Activated naive CD4-positive, alpha-beta T cell treated with Interleukin-2 at 50 U/mL for 16 hours (primary cell): ENCODE measurements at regions not wholly inside any gene's neighbourhood (a gene's known extent, or its start where the extent isn't known, plus 50 kb on each side); places are given as distances from the start of the nearest gene placed in this dataset.

Source experiments
- DNase-seq: peaks from one replicate; pipeline ENCODE4 v3.0.0-alpha.2; 2020

- DNase-seq, result no peak
Measured at GRCh38 chrX:120692319-120692718, 62.5 kb upstream of the C1GALT1C1 start.

GRCh38 chrX:120690941-120691340 is 61.1 kb upstream of the C1GALT1C1 start:
- DNase-seq, result no peak

GRCh38 chrX:120690344-120690743 is 60.5 kb upstream of the C1GALT1C1 start:
- DNase-seq, result no peak

- DNase-seq, result no peak
Measured at GRCh38 chrX:120680090-120680489, 50.2 kb upstream of the C1GALT1C1 start.
